H1 (cell line): ENCODE measurements at regions not wholly inside any gene's neighbourhood (a gene's known extent, or its start where the extent isn't known, plus 50 kb on each side); places are given as distances from the start of the nearest gene placed in this dataset.

Experiments used
- CTCF ChIA-PET: fragments of 300-600 bp; sonication (Branson Sonifier 250); formaldehyde crosslinking; loops from one replicate; lab custom pipeline; 2021; ENCODE audit not compliant: partially characterized antibody; lab: Charles Lee
- POLR2A ChIA-PET: fragments of 300-600 bp; sonication (Branson Sonifier 250); formaldehyde crosslinking; loops from one replicate; lab custom pipeline; 2021; ENCODE audit warnings: inconsistent platforms; ENCODE audit not compliant: partially characterized antibody; lab: Charles Lee
- DNase-seq, 2 experiments: peaks; one replicate each; pipeline versions ENCODE4 v3.0.0 to v3.0.0-alpha.2; 2010 to 2022; ENCODE audit warnings: low spot score in 2 of 2, low read depth in 1 of 2, mixed read lengths in 1 of 2
- FAIRE-seq: peaks from 2 replicates; lab custom pipeline; 2011; peaks lifted over from hg19 to GRCh38; lab: Jason Lieb, UNC
- H2AFZ ChIP-seq: 2 replicates; pipeline ENCODE4 v1.8.1; 2012; ENCODE audit warnings: low read length, inconsistent platforms
- H2AK5ac ChIP-seq: 2 replicates; pipeline ENCODE4 v1.6.1; 2013; ENCODE audit warnings: low read depth, low read length
- H2BK120ac ChIP-seq: replicated peaks from 2 replicates; pipeline ENCODE3; 2013; ENCODE audit warnings: low read depth, low read length, inconsistent platforms
- H2BK12ac ChIP-seq: 2 replicates; pipeline ENCODE4 v1.6.1; 2013; ENCODE audit warnings: low read depth, low read length
- H2BK15ac ChIP-seq: 2 replicates; pipeline ENCODE4 v1.6.1; 2013; ENCODE audit warnings: low read length
- H2BK20ac ChIP-seq: 2 replicates; pipeline ENCODE4 v1.6.1; 2013; ENCODE audit warnings: low read length
- H2BK5ac ChIP-seq: 2 replicates; pipeline ENCODE4 v1.6.1; 2013; ENCODE audit warnings: low read depth, low read length
- H3K14ac ChIP-seq: 2 replicates; pipeline ENCODE4 v1.6.1; 2013; ENCODE audit warnings: inconsistent platforms; ENCODE audit not compliant: insufficient read length
- H3K18ac ChIP-seq: 2 replicates; pipeline ENCODE4 v1.6.1; 2013; ENCODE audit warnings: low read length; ENCODE audit errors: extremely low read depth
- H3K23ac ChIP-seq: 2 replicates; pipeline ENCODE4 v1.6.1; 2013; ENCODE audit warnings: inconsistent platforms; ENCODE audit not compliant: insufficient read length
- H3K23me2 ChIP-seq: 2 replicates; pipeline ENCODE4 v1.6.1; 2013; ENCODE audit warnings: low read depth, low read length
- H3K27ac ChIP-seq: 2 replicates; pipeline ENCODE4 v1.6.1; 2011; ENCODE audit warnings: low read depth, low read length, inconsistent platforms
- H3K27me3 ChIP-seq, 4 experiments: replicated peaks in 1 of 4; 1 replicate in 1 of 4; 2 replicates in 3 of 4; pipeline versions ENCODE4 v1.6.1 to v1.8.1; 2011 to 2013; ENCODE audit warnings: low read length in 3 of 4, mild to moderate bottlenecking in 3 of 4, inconsistent platforms in 2 of 4, mixed read lengths in 2 of 4, moderate library complexity in 1 of 4; ENCODE audit not compliant: control insufficient read depth in 3 of 4, insufficient read depth in 3 of 4; ENCODE audit errors: extremely low read depth in 1 of 4
- H3K36me3 ChIP-seq, 4 experiments: 2 replicates each; pipeline versions ENCODE4 v1.6.1 to v1.8.1; 2011 to 2013; ENCODE audit warnings: mild to moderate bottlenecking in 4 of 4, low read length in 3 of 4, moderate library complexity in 2 of 4, control low read depth in 1 of 4, inconsistent platforms in 1 of 4; ENCODE audit not compliant: insufficient read depth in 4 of 4, control insufficient read depth in 2 of 4
- H3K4ac ChIP-seq: replicated peaks from 2 replicates; pipeline ENCODE3; 2013; ENCODE audit warnings: low read length, low read depth, mixed read lengths, inconsistent platforms; ENCODE audit not compliant: insufficient read length
- H3K4me1 ChIP-seq, 4 experiments: replicated peaks in 1 of 4; 1 replicate in 1 of 4; 2 replicates in 3 of 4; pipeline versions ENCODE4 v1.6.1 to v1.8.1; 2011 to 2013; ENCODE audit warnings: low read length in 3 of 4, inconsistent platforms in 2 of 4, mixed read lengths in 1 of 4; ENCODE audit not compliant: insufficient read depth in 4 of 4, control insufficient read depth in 3 of 4
- H3K4me2 ChIP-seq, 2 experiments: 2 replicates each; pipeline versions ENCODE4 v1.6.1 to v1.8.1; 2011 to 2013; ENCODE audit warnings: low read depth in 2 of 2, low read length in 2 of 2, control low read depth in 1 of 2, inconsistent platforms in 1 of 2, mild to moderate bottlenecking in 1 of 2; ENCODE audit not compliant: insufficient read depth in 1 of 2
- H3K4me3 ChIP-seq, 4 experiments: fragments of 200-600, 300-600 bp in 1 of 4; sonication (generic), shearing (Covaris generic), sonication (Bioruptor Twin) in 1 of 4; 2 replicates each; pipeline versions ENCODE4 v1.5.1 to v1.8.1; 2011 to 2016; ENCODE audit warnings: low read length in 4 of 4, low read depth in 3 of 4, control low read depth in 2 of 4, inconsistent platforms in 2 of 4, mild to moderate bottlenecking in 2 of 4, mixed read lengths in 1 of 4, moderate library complexity in 1 of 4; ENCODE audit not compliant: insufficient read depth in 2 of 4; ENCODE audit errors: extremely low read depth in 1 of 4
- H3K56ac ChIP-seq: replicated peaks from 2 replicates; pipeline ENCODE3; 2013; ENCODE audit warnings: low read depth, mild to moderate bottlenecking, mixed read lengths, low read length, inconsistent platforms; ENCODE audit not compliant: insufficient read length
- H3K79me1 ChIP-seq: 2 replicates; pipeline ENCODE4 v1.6.1; 2013; ENCODE audit warnings: low read depth, low read length, control low read depth
- H3K79me2 ChIP-seq, 2 experiments: 2 replicates each; pipeline versions ENCODE4 v1.6.1 to v1.8.1; 2012 to 2013; ENCODE audit warnings: low read length in 2 of 2, mild to moderate bottlenecking in 2 of 2, inconsistent platforms in 1 of 2; ENCODE audit not compliant: insufficient read depth in 2 of 2, control insufficient read depth in 1 of 2
- H3K9ac ChIP-seq, 4 experiments: replicated peaks in 1 of 4; 1 replicate in 1 of 4; 2 replicates in 3 of 4; pipeline versions ENCODE4 v1.6.1 to v1.8.1; 2011 to 2013; ENCODE audit warnings: low read depth in 3 of 4, low read length in 3 of 4, control low read depth in 2 of 4, mild to moderate bottlenecking in 2 of 4, moderate library complexity in 2 of 4, inconsistent platforms in 1 of 4; ENCODE audit errors: extremely low read depth in 1 of 4
- H3K9me3 ChIP-seq, 2 experiments: 2 replicates each; pipeline versions ENCODE4 v1.6.1 to v1.8.1; 2012 to 2013; ENCODE audit warnings: mild to moderate bottlenecking in 2 of 2, moderate library complexity in 2 of 2, control low read depth in 1 of 2, inconsistent platforms in 1 of 2, low read depth in 1 of 2, low read length in 1 of 2, mixed read lengths in 1 of 2; ENCODE audit not compliant: insufficient read depth in 2 of 2
- H4K20me1 ChIP-seq, 2 experiments: replicated peaks in 1 of 2; 2 replicates each; pipeline versions ENCODE3 to v1.8.1; 2011 to 2013; ENCODE audit warnings: inconsistent platforms in 2 of 2, low read length in 2 of 2, mild to moderate bottlenecking in 1 of 2; ENCODE audit not compliant: insufficient read depth in 2 of 2, control insufficient read depth in 1 of 2
- H4K5ac ChIP-seq: 2 replicates; pipeline ENCODE4 v1.6.1; 2013; ENCODE audit warnings: low read length, low read depth, mixed read lengths, inconsistent platforms; ENCODE audit not compliant: insufficient read length
- H4K8ac ChIP-seq: 2 replicates; pipeline ENCODE4 v1.8.0; 2013; ENCODE audit warnings: mild to moderate bottlenecking, moderate library complexity, low read length, inconsistent platforms; ENCODE audit not compliant: insufficient read depth; ENCODE audit errors: extremely low read depth
- H4K91ac ChIP-seq: replicated peaks from 2 replicates; pipeline ENCODE3; 2013; ENCODE audit warnings: low read length, mixed read lengths, inconsistent platforms; ENCODE audit not compliant: insufficient read length
- BCL11A ChIP-seq, 2 experiments: IDR thresholded peaks; one replicate each; pipeline ENCODE4 v1.6.1; 2011; ENCODE audit warnings: low read depth in 2 of 2, low read length in 2 of 2, mild to moderate bottlenecking in 2 of 2
- CTCF ChIP-seq, 3 experiments: IDR thresholded peaks; 1 replicate in 2 of 3; 2 replicates in 1 of 3; pipeline versions ENCODE4 v1.5.1 to v1.6.1; 2011; ENCODE audit warnings: low read length in 3 of 3, mild to moderate bottlenecking in 3 of 3, inconsistent platforms in 2 of 3, low read depth in 1 of 3, moderate library complexity in 1 of 3; ENCODE audit not compliant: insufficient read depth in 1 of 3; ENCODE audit errors: control extremely low read depth in 1 of 3
- KDM5A ChIP-seq: fragments of 200-600 bp; IDR thresholded peaks from 2 replicates; pipeline ENCODE4 v1.7.1; 2012; ENCODE audit warnings: mild to moderate bottlenecking, low read length, inconsistent platforms, mixed read lengths
- RFX5 ChIP-seq: IDR thresholded peaks from 2 replicates; pipeline ENCODE4 v1.6.1; 2011; ENCODE audit warnings: low read depth, low read length, improper control_type of control experiment, borderline replicate concordance
- RNF2 ChIP-seq: fragments of 200-900, 300-1000 bp; sonication (generic); IDR thresholded peaks from 2 replicates; pipeline ENCODE4 v1.7.1; 2016; ENCODE audit warnings: borderline replicate concordance, low read depth, mild to moderate bottlenecking, antibody characterized with exemption, low read length; ENCODE audit not compliant: poor library complexity, severe bottlenecking; ENCODE audit errors: missing control alignments
- SP2 ChIP-seq: IDR thresholded peaks from 2 replicates; pipeline ENCODE4 v1.6.1; 2012; ENCODE audit warnings: mild to moderate bottlenecking, low read length, inconsistent platforms
- TAF7 ChIP-seq: optimal IDR thresholded peaks from 2 replicates; pipeline ENCODE3; 2011; ENCODE audit warnings: low read depth, mild to moderate bottlenecking, inconsistent platforms, low read length, moderate library complexity, borderline replicate concordance
- TEAD4 ChIP-seq: IDR thresholded peaks from 2 replicates; pipeline ENCODE4 v1.6.1; 2012; ENCODE audit warnings: low read depth, low read length, inconsistent platforms, mixed read lengths

DNA sequence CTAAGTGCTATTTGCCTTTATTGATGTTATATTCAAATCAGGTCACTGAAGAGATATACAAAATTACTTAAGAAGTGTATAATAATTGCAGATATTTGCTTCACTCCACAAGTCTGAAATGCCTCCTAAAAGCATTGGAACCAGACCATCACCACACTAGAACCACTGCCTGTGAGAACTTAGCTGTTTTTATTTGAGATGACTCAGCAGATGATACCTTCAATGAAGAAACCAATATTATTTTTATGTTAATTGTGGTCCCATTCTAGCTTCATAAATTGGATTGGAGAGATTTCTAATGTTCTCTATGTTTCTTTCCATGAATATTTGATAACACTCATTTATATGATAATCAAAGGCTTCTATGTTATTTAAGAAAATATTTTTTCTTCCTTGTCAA lies 740.6 kb downstream of the KCNT2 start:
- Histone ChIP-seq H3K23ac (no peak overlapping the region), H3K27ac (no peak overlapping the region), H2BK120ac (no peak overlapping the region), H3K23me2 (no peaks in the 10 kb centered on the region), H3K4me3 (no peak overlapping the region), H2BK20ac (no peak overlapping the region), H3K27me3 (no peaks in the 10 kb centered on the region), H2BK15ac (no peak overlapping the region), H4K5ac (no peak overlapping the region), H3K4me1 (no peaks in the 10 kb centered on the region), H3K79me1 (no peaks in the 10 kb centered on the region), H4K91ac (no peak overlapping the region), H3K14ac (no peak overlapping the region), H2BK5ac (no peak overlapping the region), H3K18ac (no peak overlapping the region), H4K8ac (no peak overlapping the region), H4K20me1 (no peaks in the 10 kb centered on the region), H2AK5ac (no peak overlapping the region), H3K4me2 (no peak overlapping the region), H2AFZ (no peak overlapping the region), H3K9me3 (no peaks in the 10 kb centered on the region), H3K36me3 (no peaks in the 10 kb centered on the region), H3K9ac (no peak overlapping the region), H2BK12ac (no peak overlapping the region), H3K4ac (no peak overlapping the region), H3K56ac (no peak overlapping the region), H3K79me2 (no peaks in the 10 kb centered on the region)
- DNase-seq (no peak), FAIRE-seq (no peak)
- ChIA-PET POLR2A (no interaction called here), CTCF (no interaction called here)
- no peak for TF ChIP-seq CTCF (IDR thresholded peaks at IDR 0.05; ENCODE audit: control extremely low read depth in 1 of 3, insufficient read depth in 1 of 3, low read depth in 1 of 3, low read length in 3 of 3)
- no peak for TF ChIP-seq KDM5A
- no peak for TF ChIP-seq BCL11A (IDR thresholded peaks at IDR 0.05; ENCODE audit: low read depth in 2 of 2, low read length in 2 of 2)
- no peak for TF ChIP-seq TEAD4
- no peak for TF ChIP-seq SP2
- TF ChIP-seq RNF2, result no peak
- no peak for TF ChIP-seq RFX5
- no peak for TF ChIP-seq TAF7
